AG10803 (cell line): ENCODE measurements at regions not wholly inside any gene's neighbourhood (a gene's known extent, or its start where the extent isn't known, plus 50 kb on each side); places are given as distances from the start of the nearest gene placed in this dataset.
"Not testable (repeated sequence)": the region's sequence is repeated elsewhere in the genome, so short reads cannot be mapped to it uniquely, and the experiment has no call there.

Experiments used
- DNase-seq: peaks from one replicate; pipeline ENCODE4 v3.0.0; 2010; ENCODE audit warnings: low read depth
- H3K4me3 ChIP-seq: 2 replicates; pipeline ENCODE4 v1.5.1; 2011; ENCODE audit warnings: mild to moderate bottlenecking, low read length, control low read depth
- TF ChIP-seq, protein P1 (sequence below): conservative IDR thresholded peaks from 2 replicates; pipeline ENCODE4 v1.5.1; 2011; ENCODE audit warnings: mild to moderate bottlenecking, low read length, control low read depth, inconsistent platforms

DNA sequence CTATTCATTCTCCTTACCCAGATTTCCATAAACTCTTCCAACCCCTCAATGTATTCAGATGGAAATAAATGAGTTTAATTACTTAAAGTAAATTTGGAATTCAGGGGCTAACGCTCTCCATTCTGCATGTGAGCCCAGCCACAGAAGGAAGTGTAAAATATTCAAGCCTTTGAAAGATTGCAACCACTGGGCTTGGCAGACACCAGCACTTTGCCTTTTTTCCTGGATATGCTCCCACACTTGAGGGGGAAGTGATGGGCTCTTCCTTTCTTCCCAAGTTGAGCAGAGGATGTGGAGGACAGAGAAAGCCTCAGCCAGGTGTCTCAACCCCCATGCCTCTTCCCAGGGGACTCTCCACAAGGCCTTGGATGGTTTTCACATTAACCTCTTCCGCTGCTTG lies 825.1 kb upstream of the EEF2KMT start:
- TF ChIP-seq, protein P1, sequence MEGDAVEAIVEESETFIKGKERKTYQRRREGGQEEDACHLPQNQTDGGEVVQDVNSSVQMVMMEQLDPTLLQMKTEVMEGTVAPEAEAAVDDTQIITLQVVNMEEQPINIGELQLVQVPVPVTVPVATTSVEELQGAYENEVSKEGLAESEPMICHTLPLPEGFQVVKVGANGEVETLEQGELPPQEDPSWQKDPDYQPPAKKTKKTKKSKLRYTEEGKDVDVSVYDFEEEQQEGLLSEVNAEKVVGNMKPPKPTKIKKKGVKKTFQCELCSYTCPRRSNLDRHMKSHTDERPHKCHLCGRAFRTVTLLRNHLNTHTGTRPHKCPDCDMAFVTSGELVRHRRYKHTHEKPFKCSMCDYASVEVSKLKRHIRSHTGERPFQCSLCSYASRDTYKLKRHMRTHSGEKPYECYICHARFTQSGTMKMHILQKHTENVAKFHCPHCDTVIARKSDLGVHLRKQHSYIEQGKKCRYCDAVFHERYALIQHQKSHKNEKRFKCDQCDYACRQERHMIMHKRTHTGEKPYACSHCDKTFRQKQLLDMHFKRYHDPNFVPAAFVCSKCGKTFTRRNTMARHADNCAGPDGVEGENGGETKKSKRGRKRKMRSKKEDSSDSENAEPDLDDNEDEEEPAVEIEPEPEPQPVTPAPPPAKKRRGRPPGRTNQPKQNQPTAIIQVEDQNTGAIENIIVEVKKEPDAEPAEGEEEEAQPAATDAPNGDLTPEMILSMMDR, result no peak

DNA sequence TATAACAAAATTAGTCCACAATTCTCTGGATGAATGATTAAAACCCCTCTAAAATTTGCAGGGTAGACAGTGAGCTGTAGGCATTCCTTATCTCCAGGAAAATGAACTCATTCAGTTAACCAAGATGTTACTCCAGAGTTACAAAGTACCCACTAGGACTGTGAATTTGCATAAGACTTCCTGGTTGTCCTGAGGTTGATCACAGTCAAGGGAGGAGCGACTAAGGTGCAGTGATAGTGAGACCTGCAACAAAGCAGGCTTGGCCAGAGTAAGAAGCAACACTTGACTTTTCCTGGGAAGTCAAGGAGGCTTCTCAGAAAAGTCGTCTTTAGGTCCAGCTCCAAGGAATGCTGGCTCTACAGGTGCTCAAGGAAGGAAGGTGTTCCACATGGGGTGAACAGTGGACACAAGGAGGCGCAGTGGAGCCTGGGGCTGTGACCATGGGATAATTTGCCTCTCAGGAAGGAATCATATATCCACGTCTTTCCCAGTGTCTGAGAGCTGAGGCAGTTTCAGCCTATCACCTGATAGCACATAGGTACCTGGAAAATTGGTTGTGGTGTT lies 821.1 kb upstream of the EEF2KMT start:
- DNase-seq, result no peak
- TF ChIP-seq, protein P1, result no peak
- H3K4me3 ChIP-seq, result no peak overlapping the region

More for the DNA sequence above, 825.1 kb upstream of the EEF2KMT start:
- no peak overlapping the region for H3K4me3 ChIP-seq
- DNase-seq, result no peak

DNA sequence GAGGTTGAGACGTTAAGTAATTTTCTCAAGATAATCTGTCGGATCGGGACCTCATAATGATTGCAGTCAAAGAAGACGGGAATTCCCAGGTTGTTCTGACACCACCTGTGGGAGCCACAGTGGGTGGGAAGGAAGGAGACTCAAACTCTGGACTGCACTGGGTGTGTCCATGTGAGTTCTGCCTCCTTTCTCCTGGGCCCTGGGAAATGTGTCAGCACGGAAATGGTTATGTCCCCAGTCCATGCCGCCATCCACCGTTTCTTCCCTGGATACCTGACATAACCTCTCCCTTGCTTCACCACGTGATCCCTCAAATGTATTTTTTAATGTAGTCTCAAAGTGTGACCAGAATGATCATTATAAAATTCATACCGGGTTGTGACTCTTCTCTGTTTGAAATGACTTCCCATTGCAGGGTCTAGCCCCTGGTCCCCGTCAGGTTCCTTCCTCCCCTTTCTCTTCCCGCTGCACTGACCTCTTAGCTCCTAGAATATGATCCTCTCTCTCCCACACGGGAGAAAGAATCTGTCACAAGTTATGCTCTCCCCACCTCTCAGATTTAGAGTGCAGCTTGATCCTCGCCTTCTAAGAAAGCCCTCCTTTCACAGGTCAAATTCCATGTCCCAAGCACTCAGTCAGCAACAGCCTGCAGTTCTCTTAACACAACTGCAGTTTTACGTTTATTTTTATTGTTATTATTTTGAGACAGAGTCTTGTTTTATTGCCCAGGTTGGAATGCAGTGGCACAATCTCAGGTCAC lies 820.0 kb upstream of the EEF2KMT start:
- no peak for DNase-seq
- no peak overlapping the region for H3K4me3 ChIP-seq
- TF ChIP-seq, protein P1, result no peak

DNA sequence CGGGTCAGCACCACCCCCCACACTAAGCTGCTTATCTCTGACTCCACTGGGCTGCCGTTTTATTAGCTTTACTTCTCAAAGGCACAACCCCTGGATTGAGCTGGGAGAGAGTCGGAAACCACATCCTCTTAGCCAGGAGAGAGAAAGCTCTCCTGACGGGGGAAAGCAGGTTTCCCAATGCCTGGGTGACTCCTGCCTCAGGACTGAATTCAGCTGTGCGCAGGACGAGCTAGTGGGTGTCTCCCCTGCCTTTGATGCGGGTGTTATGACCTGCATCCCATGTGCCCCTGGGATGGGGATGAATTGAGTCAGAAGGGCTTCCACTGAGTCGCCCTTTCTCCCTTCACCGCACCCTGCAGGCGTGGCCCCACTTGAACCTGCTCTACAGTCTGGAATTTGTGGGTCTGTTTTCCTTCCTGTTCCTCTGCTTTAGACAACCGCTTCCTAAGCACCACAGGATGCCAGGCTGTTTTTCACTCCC lies 819.2 kb upstream of the EEF2KMT start:
- no peak for DNase-seq
- TF ChIP-seq, protein P1, result no peak
- no peak overlapping the region for H3K4me3 ChIP-seq

DNA sequence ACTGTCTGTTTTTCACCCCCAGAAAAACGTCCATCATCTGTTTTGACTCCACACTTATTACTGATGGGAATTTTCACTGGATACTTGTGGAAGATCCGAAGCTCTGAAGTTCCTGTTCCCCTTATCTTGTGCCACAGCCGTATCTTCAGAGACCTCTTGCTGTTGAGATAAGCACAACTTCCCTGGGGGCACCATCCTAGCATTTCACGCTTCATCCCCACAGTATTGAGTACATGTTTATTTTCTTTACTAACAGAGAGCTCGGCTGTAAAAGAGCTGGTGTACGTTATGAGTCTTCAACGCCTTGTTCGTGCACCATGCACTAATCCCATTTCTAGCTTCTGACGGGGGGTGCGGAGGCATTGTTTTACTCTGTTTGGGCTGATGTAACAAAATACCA lies 813.6 kb upstream of the EEF2KMT start:
- TF ChIP-seq, protein P1, result no peak
- no peak for DNase-seq
- H3K4me3 ChIP-seq, result no peak overlapping the region

DNA sequence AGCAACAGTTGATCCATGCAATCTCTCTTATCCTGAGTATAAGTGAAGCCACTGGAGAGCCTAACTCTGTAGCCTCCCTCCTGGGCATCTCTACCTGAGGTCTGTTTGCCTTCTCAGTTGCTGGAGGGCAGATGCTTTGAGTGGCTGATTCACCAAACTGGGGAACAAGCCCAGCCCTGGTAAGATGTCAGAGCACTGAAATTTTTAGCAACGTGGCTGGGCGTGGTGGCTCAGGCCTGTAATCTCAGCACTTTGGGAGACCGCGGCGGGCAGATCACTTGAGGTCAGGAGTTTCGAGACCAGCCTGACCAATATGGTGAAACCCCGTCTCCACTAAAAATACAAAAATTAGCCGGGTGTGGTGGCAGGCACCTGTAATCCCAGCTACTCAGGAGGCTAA lies 812.0 kb upstream of the EEF2KMT start:
- DNase-seq, H3K4me3 ChIP-seq: not testable (repeated sequence)

DNA sequence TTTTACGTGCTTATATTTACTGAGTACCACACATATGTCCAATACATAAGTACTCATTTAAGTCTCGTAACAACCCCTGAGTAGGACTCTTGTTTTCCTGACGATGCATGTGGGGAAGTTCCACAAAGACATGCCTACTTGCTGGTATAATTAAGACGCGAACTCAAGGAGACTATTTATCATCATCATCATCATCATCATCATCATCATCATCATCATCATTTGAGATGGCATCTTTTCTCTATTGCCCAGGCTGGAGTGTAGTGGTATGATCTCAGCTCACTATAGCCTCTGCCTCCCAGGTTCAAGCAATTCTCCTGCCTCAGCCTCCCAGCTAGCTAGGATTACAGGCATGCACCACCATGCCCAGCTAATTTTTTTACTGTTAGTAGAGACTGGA lies 809.9 kb upstream of the EEF2KMT start:
- TF ChIP-seq, protein P1, result no peak
- no peak overlapping the region for H3K4me3 ChIP-seq
- no peak for DNase-seq
